ENCODE measurements at regions not wholly inside any gene's neighbourhood (a gene's known extent, or its start where the extent isn't known, plus 50 kb on each side); places are given as distances from the start of the nearest gene placed in this dataset.

DNA sequence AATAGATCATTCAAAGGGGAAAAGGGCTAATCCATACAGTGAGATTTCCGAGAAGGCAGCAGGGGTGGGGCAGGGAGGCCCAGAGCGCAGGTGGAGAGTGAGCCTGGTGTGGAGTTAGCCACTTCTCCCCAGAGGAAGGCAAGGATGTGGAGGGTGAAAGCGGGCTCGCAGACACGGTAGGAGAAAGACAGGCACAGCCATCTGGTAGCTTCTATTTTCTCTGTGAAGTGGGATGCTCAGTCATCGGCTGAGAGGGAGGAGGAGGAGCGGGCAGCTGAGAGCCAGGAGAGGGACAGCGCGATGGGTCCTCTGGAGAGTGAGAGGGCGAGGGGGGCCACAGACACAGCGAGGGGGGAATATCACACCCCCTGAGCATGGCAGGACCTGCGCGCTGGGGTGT lies 153.3 kb upstream of the NDUFV2 start:
- Mint-ChIP-seq H3K9me3 (ENCODE audit: low read depth) (peaks cover 6% of the 10 kb centered on the region), H3K4me1 (ENCODE audit: low read depth) (peaks cover 9% of the 10 kb centered on the region), H3K27ac (no peak overlapping the region), H3K36me3 (ENCODE audit: insufficient read depth) (peaks cover 3% of the 10 kb centered on the region), H3K27me3 (no peaks in the 10 kb centered on the region), H3K4me3 (ENCODE audit: low read depth) (no peak overlapping the region)
- no peak for DNase-seq (ENCODE audit: low spot score, unreplicated experiment)
- TF ChIP-seq, protein P1, sequence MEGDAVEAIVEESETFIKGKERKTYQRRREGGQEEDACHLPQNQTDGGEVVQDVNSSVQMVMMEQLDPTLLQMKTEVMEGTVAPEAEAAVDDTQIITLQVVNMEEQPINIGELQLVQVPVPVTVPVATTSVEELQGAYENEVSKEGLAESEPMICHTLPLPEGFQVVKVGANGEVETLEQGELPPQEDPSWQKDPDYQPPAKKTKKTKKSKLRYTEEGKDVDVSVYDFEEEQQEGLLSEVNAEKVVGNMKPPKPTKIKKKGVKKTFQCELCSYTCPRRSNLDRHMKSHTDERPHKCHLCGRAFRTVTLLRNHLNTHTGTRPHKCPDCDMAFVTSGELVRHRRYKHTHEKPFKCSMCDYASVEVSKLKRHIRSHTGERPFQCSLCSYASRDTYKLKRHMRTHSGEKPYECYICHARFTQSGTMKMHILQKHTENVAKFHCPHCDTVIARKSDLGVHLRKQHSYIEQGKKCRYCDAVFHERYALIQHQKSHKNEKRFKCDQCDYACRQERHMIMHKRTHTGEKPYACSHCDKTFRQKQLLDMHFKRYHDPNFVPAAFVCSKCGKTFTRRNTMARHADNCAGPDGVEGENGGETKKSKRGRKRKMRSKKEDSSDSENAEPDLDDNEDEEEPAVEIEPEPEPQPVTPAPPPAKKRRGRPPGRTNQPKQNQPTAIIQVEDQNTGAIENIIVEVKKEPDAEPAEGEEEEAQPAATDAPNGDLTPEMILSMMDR (IDR thresholded peaks at IDR 0.05; ENCODE audit: unreplicated experiment): no peak

DNA sequence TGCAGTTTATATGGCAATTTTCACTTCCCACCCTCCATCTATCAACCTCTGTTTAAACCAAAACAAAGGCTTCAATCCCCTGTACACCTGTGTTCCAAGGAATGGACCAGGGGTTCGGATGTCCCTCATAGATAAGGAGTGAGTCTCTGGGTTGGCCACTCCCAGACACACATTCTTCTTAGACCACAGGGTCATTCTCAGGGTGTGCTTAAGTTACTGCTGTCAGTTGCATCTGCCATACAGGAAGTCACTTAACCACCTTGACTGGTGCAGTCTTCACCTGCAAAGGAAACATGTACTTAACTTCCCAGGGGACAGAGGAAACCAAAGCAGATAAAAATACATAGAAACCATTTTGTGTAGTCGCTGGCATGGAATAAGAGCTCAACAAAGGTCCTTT lies 151.0 kb upstream of the NDUFV2 start:
- H3K27ac Mint-ChIP-seq: no peak overlapping the region
- H3K4me3 Mint-ChIP-seq (ENCODE audit: low read depth): no peak overlapping the region
- peaks cover 5% of the 10 kb centered on the region for H3K36me3 Mint-ChIP-seq (ENCODE audit: insufficient read depth)
- no peaks in the 10 kb centered on the region for H3K27me3 Mint-ChIP-seq
- H3K4me1 Mint-ChIP-seq (ENCODE audit: low read depth): peaks cover 13% of the 10 kb centered on the region
- TF ChIP-seq, protein P1 (IDR thresholded peaks at IDR 0.05; ENCODE audit: unreplicated experiment): no peak
- no peak for DNase-seq (ENCODE audit: low spot score, unreplicated experiment)
- peaks cover 3% of the 10 kb centered on the region for H3K9me3 Mint-ChIP-seq (ENCODE audit: low read depth)

DNA sequence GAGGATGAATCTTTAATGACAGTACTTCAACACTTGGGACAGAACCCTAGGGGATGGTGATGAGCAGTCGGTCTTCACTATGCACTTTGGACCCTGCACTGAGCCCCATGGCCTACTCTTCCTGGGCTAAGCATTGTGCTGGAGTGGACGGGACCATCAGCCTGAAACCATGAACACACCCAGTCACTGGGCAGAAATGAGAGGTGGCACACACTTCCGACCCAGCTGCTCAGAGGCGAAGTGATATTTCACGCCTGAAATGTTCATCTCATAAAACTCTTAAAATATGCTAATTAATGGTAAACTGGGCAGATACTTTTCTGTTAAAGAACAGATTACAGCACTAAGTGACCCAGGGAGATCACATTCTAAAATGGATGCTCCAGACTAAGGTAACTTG lies 150.3 kb upstream of the NDUFV2 start:
- TF ChIP-seq, protein P1 (IDR thresholded peaks at IDR 0.05; ENCODE audit: unreplicated experiment): no peak
- H3K4me1 Mint-ChIP-seq (ENCODE audit: low read depth): peaks cover 17% of the 10 kb centered on the region
- no peak overlapping the region for H3K27ac Mint-ChIP-seq
- peaks cover 5% of the 10 kb centered on the region for H3K9me3 Mint-ChIP-seq (ENCODE audit: low read depth)
- H3K36me3 Mint-ChIP-seq (ENCODE audit: insufficient read depth): peaks cover 7% of the 10 kb centered on the region
- no peak overlapping the region for H3K4me3 Mint-ChIP-seq (ENCODE audit: low read depth)
- DNase-seq (ENCODE audit: low spot score, unreplicated experiment): no peak
- H3K27me3 Mint-ChIP-seq: no peaks in the 10 kb centered on the region

DNA sequence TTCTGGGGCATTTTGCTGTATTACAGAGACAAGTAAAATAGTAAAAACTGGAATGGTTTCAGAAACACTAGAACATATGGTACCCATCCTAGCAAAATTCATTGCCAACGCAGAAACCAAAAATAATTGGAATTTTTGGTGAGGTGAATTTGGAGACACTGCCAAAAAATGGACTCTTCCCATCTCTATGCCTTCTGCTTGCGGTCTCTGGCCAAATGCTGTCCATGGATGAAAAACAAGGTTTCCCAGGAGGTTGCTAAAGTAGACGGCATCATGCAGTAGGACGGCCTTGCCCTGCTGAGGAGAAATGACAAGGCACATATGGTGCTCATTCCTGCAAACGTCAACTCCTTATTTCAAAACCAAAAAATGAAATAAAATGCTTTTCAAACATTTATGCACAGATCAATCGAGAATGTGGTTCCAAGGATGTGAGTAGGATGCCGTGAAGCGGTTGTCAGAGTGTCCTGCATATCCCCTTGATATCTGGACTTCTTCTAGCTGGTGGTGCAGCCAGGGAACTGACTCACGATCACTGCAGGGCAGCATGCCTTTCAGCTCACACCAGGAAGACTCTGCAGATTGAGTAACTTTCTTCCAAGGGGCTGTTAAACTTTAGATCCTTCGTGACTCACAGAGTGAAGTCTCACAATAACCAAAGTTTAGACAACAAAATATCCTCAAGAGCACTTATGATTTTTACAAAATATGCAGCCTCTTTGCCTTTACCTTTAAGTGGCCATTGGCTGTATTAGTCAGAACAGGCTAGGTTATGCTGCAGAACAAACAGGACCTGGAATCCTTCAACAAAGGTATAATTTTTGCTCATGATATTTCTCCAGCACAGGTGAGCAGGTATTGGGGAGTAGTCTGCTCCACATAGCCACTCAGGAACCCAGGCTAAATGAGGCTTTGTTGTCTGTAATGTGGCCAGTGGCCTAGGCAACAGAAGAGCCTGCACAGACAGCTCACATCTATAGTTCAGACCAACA lies 149.4 kb upstream of the NDUFV2 start:
- H3K27me3 Mint-ChIP-seq: no peaks in the 10 kb centered on the region
- DNase-seq (ENCODE audit: low spot score, unreplicated experiment): no peak
- no peak overlapping the region for H3K4me3 Mint-ChIP-seq (ENCODE audit: low read depth)
- TF ChIP-seq, protein P1 (IDR thresholded peaks at IDR 0.05; ENCODE audit: unreplicated experiment): no peak
- H3K4me1 Mint-ChIP-seq (ENCODE audit: low read depth): peaks cover 17% of the 10 kb centered on the region
- H3K9me3 Mint-ChIP-seq (ENCODE audit: low read depth): peaks cover 5% of the 10 kb centered on the region
- H3K27ac Mint-ChIP-seq: no peak overlapping the region
- peaks cover 7% of the 10 kb centered on the region for H3K36me3 Mint-ChIP-seq (ENCODE audit: insufficient read depth)

DNA sequence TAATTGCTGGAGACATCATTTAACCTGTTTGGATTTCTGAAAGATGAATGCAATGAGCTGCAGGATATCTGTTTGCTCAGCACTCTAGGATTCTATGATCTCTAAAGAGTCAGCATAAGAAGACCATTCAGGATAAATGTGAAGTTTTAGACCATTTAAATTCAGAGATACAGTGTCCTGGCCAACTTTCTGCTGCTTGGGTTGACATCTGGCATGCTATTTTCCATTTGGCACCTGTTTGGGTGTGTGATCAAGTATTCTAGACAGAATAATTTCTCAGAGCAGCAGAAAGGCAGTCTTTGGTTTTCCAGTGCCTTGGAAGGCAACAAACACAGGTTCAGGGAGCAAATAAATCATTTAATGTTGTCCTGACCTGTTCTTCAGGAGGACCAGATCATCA lies 144.8 kb upstream of the NDUFV2 start:
- Mint-ChIP-seq H3K4me3 (ENCODE audit: low read depth) (no peak overlapping the region), H3K4me1 (ENCODE audit: low read depth) (peaks cover 47% of the 10 kb centered on the region), H3K9me3 (ENCODE audit: low read depth) (peaks cover 5% of the 10 kb centered on the region), H3K27ac (no peak overlapping the region), H3K27me3 (no peaks in the 10 kb centered on the region), H3K36me3 (ENCODE audit: insufficient read depth) (peaks cover 7% of the 10 kb centered on the region)
- TF ChIP-seq, protein P1 (IDR thresholded peaks at IDR 0.05; ENCODE audit: unreplicated experiment): no peak
- DNase-seq (ENCODE audit: low spot score, unreplicated experiment): no peak
